Aorta (tissue), 5 donors: ENCODE measurements at regions not wholly inside any gene's neighbourhood (a gene's known extent, or its start where the extent isn't known, plus 50 kb on each side); places are given as distances from the start of the nearest gene placed in this dataset.
"Not testable (repeated sequence)": the region's sequence is repeated elsewhere in the genome, so short reads cannot be mapped to it uniquely, and the experiment has no call there.

ENCODE experiments used
- ATAC-seq: fragments of 200-7000 bp; cut with Tn5 transposase; one replicate; pipeline ENCODE4 v1.9.1; 2022; ENCODE audit warnings: moderate library complexity; ENCODE audit not compliant: low FRiP score
- DNase-seq, 2 donors: peaks; one replicate each; pipeline ENCODE4 v3.0.0-alpha.2; 2020
- H3K27ac ChIP-seq, 2 donors: one replicate each; pipeline ENCODE4 v1.5.1; 2013; ENCODE audit warnings: low read length in 2 of 2, mild to moderate bottlenecking in 2 of 2, moderate library complexity in 2 of 2, control low read depth in 1 of 2, inconsistent platforms in 1 of 2, low read depth in 1 of 2
- H3K27me3 ChIP-seq, 2 donors: one replicate each; pipeline ENCODE4 v1.6.1; 2013; ENCODE audit warnings: control low read depth in 1 of 2, low read length in 1 of 2, mild to moderate bottlenecking in 1 of 2, moderate library complexity in 1 of 2; ENCODE audit not compliant: insufficient read depth in 2 of 2, control insufficient read depth in 1 of 2
- H3K36me3 ChIP-seq, 2 donors: one replicate each; pipeline ENCODE4 v1.6.1; 2013; ENCODE audit warnings: control low read depth in 1 of 2, low read length in 1 of 2, mild to moderate bottlenecking in 1 of 2; ENCODE audit not compliant: insufficient read depth in 2 of 2, control insufficient read depth in 1 of 2
- H3K4me1 ChIP-seq, 2 donors: one replicate each; pipeline ENCODE4 v1.6.1; 2013; ENCODE audit warnings: low read length in 2 of 2, control low read depth in 1 of 2, mild to moderate bottlenecking in 1 of 2, moderate library complexity in 1 of 2; ENCODE audit not compliant: insufficient read depth in 2 of 2, control insufficient read depth in 1 of 2
- H3K4me3 ChIP-seq, 2 donors: one replicate each; pipeline ENCODE4 v1.5.1; 2013; ENCODE audit warnings: low read length in 2 of 2, control low read depth in 1 of 2, mild to moderate bottlenecking in 1 of 2
- H3K9me3 ChIP-seq: one replicate; pipeline ENCODE4 v1.6.1; 2013; ENCODE audit warnings: mild to moderate bottlenecking, low read length; ENCODE audit not compliant: control insufficient read depth
- WGBS, 2 donors: extraction: QIAGEN DNeasy Blood & Tissue Kit; methylation state at CpG; one replicate each; pipeline ENCODE4 v1.1.7; 2013; 5-methylcytosine and 5-hydroxymethylcytosine counted together
- intact Hi-C, 2 donors: fragments of 100-400 bp; cut with DNase I; formaldehyde crosslinking; loops; one replicate each; pipeline versions ENCODE4 v1.14.2 to v1.15.0; 2022
- donor health status: healthy with polysubstance abuse.
- donor health status: Bipolar disorder and iron deficiency.
- donor health status: DM: no; HTN: no; CAD: no.
- donor health status: DM: no; HTN: no; CAD: no.
- donor health status: DM: yes; HTN: yes; CAD: no.

GRCh38 chr2:55776479-55776878, 82.8 kb upstream of the PNPT1 start:
- no peaks in the 10 kb centered on the region for H3K9me3 ChIP-seq
- no peaks in the 10 kb centered on the region for H3K27me3 ChIP-seq
- no peak overlapping the region for H3K4me3 ChIP-seq
- no peak for DNase-seq
- no peak for ATAC-seq
- WGBS, 2 donors = 96 to 97% methylated on average over 2 of the region's 2 CpGs
- H3K4me1 ChIP-seq = peaks cover 0 to 1% of the 10 kb centered on the region in 2 donors
- intact Hi-C loops = loop anchor here in 1 of 2 donors (5.0 kb wide), 1 partner anchor 231 kb away; no protein-coding TSS in a partner anchor
- no peak overlapping the region for H3K27ac ChIP-seq
- H3K36me3 ChIP-seq = no peaks in the 10 kb centered on the region

GRCh38 chr2:55775828-55776227, 82.2 kb upstream of the PNPT1 start:
- no peak for DNase-seq
- Histone ChIP-seq H3K27me3 (no peaks in the 10 kb centered on the region), H3K4me3 (no peak overlapping the region), H3K4me1 (peaks cover 0 to 1% of the 10 kb centered on the region in 2 donors), H3K27ac (no peak overlapping the region), H3K36me3 (no peaks in the 10 kb centered on the region), H3K9me3 (no peaks in the 10 kb centered on the region)
- ATAC-seq = no peak
- WGBS, 2 donors = 80 to 84% methylated on average over 4 of the region's 4 CpGs
- intact Hi-C loops = loop anchor here in 1 of 2 donors (5.0 kb wide), 1 partner anchor 231 kb away; no protein-coding TSS in a partner anchor

- H3K27me3 ChIP-seq, H3K4me3 ChIP-seq, H3K4me1 ChIP-seq, DNase-seq, H3K27ac ChIP-seq, ATAC-seq, H3K36me3 ChIP-seq, H3K9me3 ChIP-seq: not testable (repeated sequence)
- 85 to 100% methylated on average over 2 to 23 of the region's 31 CpGs for WGBS, 2 donors
- intact Hi-C loops = loop anchor here in 1 of 2 donors (2.0 kb wide), 1 partner anchor 189 kb away; no protein-coding TSS in a partner anchor
Observed at GRCh38 chr2:55773651-55774050, 80.0 kb upstream of the PNPT1 start.

- intact Hi-C loops = loop anchor here in 1 of 2 donors (2.0 kb wide), 1 partner anchor 190 kb away; no protein-coding TSS in a partner anchor
Observed at GRCh38 chr2:55772109-55772980, 78.7 kb upstream of the PNPT1 start.

GRCh38 chr2:55771612-55772011, 78.0 kb upstream of the PNPT1 start:
- no peaks in the 10 kb centered on the region for H3K4me1 ChIP-seq
- ATAC-seq (no peak), DNase-seq (no peak)
- intact Hi-C loops = loop anchor here (1.0 to 2.0 kb wide), 3 partner anchors 190 to 239 kb away; no protein-coding TSS in a partner anchor
- H3K36me3 ChIP-seq = no peaks in the 10 kb centered on the region
- H3K27ac ChIP-seq = no peak overlapping the region
- H3K27me3 ChIP-seq = no peaks in the 10 kb centered on the region
- no peaks in the 10 kb centered on the region for H3K9me3 ChIP-seq
- no peak overlapping the region for H3K4me3 ChIP-seq
- WGBS, 2 donors = 2 to 4% methylated on average over 2 of the region's 2 CpGs

More at GRCh38 chr2:55772109-55772980, 78.7 kb upstream of the PNPT1 start:
- no peak overlapping the region for H3K4me3 ChIP-seq
- no peak overlapping the region for H3K27ac ChIP-seq
- DNase-seq (no peak), ATAC-seq (no peak)
- H3K9me3 ChIP-seq = no peaks in the 10 kb centered on the region
- WGBS, 2 donors = 88 to 90% methylated on average over 7 of the region's 7 CpGs
- no peaks in the 10 kb centered on the region for H3K4me1 ChIP-seq
- H3K27me3 ChIP-seq = no peaks in the 10 kb centered on the region
- H3K36me3 ChIP-seq = no peaks in the 10 kb centered on the region

GRCh38 chr2:55768991-55769390, 75.3 kb upstream of the PNPT1 start:
- Histone ChIP-seq H3K27ac (no peak overlapping the region), H3K27me3 (no peaks in the 10 kb centered on the region), H3K9me3 (no peaks in the 10 kb centered on the region), H3K4me1 (no peaks in the 10 kb centered on the region), H3K4me3 (no peak overlapping the region), H3K36me3 (no peaks in the 10 kb centered on the region)
- intact Hi-C loops = no loop called here
- ATAC-seq (no peak), DNase-seq (no peak)
- 71 to 74% methylated on average over 2 of the region's 2 CpGs for WGBS, 2 donors

GRCh38 chr2:55766947-55767346, 73.3 kb upstream of the PNPT1 start:
- intact Hi-C loops = no loop called here
- DNase-seq (no peak), ATAC-seq (no peak)
- Histone ChIP-seq H3K27me3 (no peaks in the 10 kb centered on the region), H3K27ac (no peak overlapping the region), H3K4me3 (no peak overlapping the region), H3K4me1 (no peaks in the 10 kb centered on the region), H3K9me3 (no peaks in the 10 kb centered on the region), H3K36me3 (no peaks in the 10 kb centered on the region)

GRCh38 chr2:55765708-55766107, 72.1 kb upstream of the PNPT1 start:
- H3K4me1 ChIP-seq, DNase-seq, H3K9me3 ChIP-seq, H3K4me3 ChIP-seq, H3K27ac ChIP-seq, ATAC-seq, H3K36me3 ChIP-seq, H3K27me3 ChIP-seq, intact Hi-C loops: not testable (repeated sequence)
- WGBS, 2 donors = 75 to 98% methylated on average over 2 of the region's 2 CpGs

GRCh38 chr2:55763721-55764120, 70.1 kb upstream of the PNPT1 start:
- H3K4me3 ChIP-seq = no peak overlapping the region
- DNase-seq (no peak), ATAC-seq (no peak)
- H3K36me3 ChIP-seq = no peaks in the 10 kb centered on the region
- no peaks in the 10 kb centered on the region for H3K4me1 ChIP-seq
- 95 to 100% methylated on average over 1 of the region's 1 CpG for WGBS, 2 donors
- no peaks in the 10 kb centered on the region for H3K9me3 ChIP-seq
- intact Hi-C loops = no loop called here
- no peak overlapping the region for H3K27ac ChIP-seq
- H3K27me3 ChIP-seq = no peaks in the 10 kb centered on the region
